SH-SY5Y (cell line): ENCODE measurements at regions not wholly inside any gene's neighbourhood (a gene's known extent, or its start where the extent isn't known, plus 50 kb on each side); places are given as distances from the start of the nearest gene placed in this dataset.

Experiments used
- GATA2 ChIP-seq: IDR thresholded peaks from 2 replicates; pipeline ENCODE4 v1.6.1; 2011; ENCODE audit warnings: mild to moderate bottlenecking, low read depth, low read length
- GATA3 ChIP-seq: IDR thresholded peaks from 2 replicates; pipeline ENCODE4 v1.6.1; 2011; ENCODE audit warnings: low read depth, mild to moderate bottlenecking, low read length, moderate library complexity

- TF ChIP-seq GATA2 = no peak
- no peak for TF ChIP-seq GATA3
Measured at GRCh38 chr5:118435131-118435530, 553.2 kb downstream of the DTWD2 start.
